HG03196 (cell line): ENCODE measurements at regions not wholly inside any gene's neighbourhood (a gene's known extent, or its start where the extent isn't known, plus 50 kb on each side); places are given as distances from the start of the nearest gene placed in this dataset.
"Not testable (repeated sequence)": the region's sequence is repeated elsewhere in the genome, so short reads cannot be mapped to it uniquely, and the experiment has no call there.

Experiments used
- ATAC-seq: cut with Tn5 transposase; IDR thresholded peaks from one replicate; pipeline ENCODE4 v1.9.1; 2021; ENCODE audit not compliant: unreplicated experiment

DNA sequence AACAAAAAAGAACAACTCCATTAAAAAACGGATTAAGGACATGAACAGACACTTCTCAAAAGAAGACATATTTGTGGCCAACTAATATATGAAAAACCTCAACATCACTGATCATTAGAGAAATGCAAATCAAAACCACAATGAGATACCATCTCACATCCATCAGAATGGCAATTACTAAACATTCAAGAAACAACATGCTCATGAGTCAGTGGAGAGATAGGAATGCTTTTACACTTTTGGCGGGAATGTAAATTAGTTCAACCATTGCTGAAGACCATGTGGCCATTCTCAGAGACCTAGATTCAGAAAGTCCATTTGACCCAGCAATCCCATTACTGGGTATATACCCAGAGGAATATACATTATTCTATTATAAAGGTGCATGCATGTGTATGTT is 1442.6 kb upstream of the B3GALT2 start:
- ATAC-seq, result no peak

DNA sequence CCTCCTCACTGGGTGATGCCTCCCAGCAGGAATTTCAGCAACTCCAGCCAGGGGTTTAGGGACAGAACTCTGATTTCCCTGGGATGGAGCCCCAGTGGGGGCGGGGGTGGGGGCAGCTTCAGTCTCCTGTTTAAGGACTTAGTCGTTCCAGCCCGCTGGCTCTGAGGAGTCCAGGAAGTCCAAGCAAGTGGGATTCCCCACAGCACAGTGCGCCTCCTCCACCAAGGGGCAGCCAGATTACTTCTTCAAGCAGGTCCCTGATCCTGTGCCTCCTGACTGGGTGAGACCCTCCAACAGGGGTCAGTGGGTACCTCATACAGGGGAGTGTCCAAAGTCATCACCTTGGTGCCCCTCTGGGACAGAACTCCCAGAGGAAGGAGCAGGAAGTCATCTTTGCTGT is 1438.4 kb upstream of the B3GALT2 start:
- ATAC-seq, result no peak

- no peak for ATAC-seq
These were observed 1431.7 kb upstream of the B3GALT2 start for GRCh38 chr1:194618101-194618500.

GRCh38 chr1:194617272-194617671 is 1430.9 kb upstream of the B3GALT2 start:
- ATAC-seq, result not testable (repeated sequence)

- no peak for ATAC-seq
These were observed 1430.4 kb upstream of the B3GALT2 start for GRCh38 chr1:194616835-194617234.

DNA sequence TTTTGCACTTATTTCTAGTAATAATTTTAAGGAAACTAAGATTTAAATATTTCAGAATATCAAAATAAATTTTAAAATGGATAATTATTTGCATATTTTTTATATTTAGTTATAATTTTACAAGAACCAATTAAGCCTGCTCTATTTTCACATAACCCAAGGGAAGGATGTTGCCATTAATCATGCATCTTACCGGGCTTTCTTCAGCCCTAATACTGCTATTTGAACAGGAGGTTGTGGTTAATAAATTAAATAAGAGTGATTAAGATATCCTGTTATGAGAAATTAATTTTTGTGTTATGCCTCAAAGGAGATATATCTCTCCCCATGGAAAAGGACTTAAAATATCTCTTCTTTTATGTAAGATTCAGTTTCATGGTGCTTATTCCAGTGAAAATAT is 1415.8 kb upstream of the B3GALT2 start:
- ATAC-seq, result no peak

DNA sequence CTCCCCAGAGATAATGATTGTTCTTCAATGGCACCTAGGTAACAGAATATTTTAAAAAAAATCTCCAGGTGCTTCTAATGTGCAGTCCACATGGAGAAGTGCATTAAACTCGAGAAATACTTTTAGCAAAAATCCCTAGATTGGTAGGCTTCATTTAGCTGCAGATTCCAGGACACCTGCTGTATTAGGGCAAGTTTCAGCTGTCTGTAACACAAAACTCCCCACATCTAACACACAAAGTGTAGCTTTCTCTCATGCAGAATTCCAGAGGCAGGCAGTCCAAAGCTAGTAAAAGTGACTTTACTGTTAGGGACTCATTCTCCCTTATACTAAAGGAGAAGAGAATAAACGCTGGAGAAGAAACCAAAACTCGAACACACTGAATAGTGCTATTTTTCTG is 1414.3 kb upstream of the B3GALT2 start:
- no peak for ATAC-seq

DNA sequence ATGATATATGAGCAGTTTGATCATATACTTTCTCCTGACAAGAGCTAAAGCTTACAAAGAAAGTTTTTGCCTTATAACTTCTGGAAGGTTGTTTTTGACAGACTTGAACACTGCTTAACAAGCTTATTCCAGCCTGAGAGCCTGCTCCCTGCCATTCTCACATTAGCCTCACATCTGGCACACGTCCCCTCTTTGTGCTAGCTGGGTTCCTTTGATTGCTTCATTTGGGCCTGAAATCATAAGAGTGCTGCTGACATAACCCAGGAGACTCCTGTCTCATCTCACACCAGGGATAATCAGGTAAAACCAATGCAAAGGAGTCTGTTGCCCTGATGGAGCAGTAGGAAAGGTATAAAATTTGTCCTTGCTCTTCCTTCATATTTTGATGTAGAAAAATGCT is 1411.7 kb upstream of the B3GALT2 start:
- ATAC-seq, result no peak

DNA sequence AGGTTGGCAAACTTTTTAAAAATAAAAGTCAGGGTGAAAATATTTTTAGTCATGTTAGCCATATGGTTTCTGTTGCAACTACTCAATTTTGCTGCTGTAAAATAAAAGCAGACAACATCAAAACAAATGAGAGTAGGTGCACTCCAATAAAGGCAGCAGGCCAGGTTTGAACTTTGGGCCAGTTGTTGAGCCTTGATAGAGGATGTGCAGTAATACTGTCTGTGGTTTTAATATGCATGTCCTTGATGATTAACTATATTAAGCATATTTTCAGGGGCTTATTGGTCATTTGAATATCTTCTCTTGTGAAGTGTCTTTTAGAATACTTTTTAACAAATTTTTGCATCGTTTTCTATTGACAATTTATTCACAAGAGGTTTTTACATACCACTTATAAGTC is 1399.9 kb upstream of the B3GALT2 start:
- ATAC-seq, result no peak

DNA sequence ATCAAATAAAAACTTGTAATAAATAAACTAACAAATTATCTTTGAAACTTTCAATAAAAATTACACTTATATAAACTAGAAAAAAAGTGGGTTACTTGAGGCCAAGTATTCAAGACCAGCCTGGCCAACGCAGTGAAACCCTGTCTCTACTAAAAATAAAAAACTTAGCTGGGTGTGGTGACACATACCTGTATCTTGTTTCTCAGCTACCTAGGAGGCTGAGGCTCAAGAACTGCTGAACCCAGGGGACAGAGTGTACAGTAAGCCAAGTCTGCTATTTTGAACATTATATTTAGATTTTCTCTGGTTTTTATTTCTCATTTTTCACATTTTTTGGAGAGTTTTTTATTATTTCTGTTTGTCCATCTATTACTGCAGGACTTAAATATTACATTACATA is 1397.6 kb upstream of the B3GALT2 start:
- ATAC-seq, result no peak

DNA sequence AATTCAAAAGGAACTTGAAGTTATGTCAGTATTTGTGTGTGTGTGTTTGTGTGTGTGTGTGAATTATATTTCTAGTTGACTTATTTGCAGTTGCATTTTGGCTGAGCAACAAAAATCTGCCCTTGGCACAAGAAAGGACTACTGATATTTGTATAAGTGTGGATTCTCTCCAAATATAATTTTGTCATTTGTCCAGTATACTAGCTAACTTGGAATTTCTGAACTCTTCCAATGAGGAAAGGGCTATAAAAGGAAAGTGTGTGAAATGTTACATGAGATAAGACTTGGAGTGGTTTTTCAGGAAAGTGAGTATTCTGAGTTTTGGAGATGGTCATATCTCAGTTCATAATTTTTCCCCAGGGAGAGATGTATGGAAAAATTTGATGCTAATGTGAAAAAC is 1384.1 kb upstream of the B3GALT2 start:
- no peak for ATAC-seq

DNA sequence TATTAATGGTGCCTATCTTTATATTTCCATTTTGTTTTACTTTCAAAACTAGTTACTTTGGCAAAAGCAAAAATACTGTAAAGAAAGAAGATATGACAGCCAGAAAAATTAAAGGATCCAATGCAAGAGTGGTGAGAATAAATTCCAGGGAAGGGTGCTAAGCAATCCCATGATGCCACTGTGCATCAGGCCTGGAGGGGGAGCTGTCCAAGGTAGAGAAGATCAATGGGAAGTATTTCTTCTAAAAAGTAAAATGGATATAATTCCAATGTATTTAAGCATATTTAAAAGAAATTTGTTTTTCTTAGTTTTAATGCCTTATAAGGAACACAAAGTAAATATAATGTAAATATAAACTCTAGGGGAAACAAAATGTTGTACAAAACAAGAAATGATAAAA is 1382.2 kb upstream of the B3GALT2 start:
- ATAC-seq, result no peak

DNA sequence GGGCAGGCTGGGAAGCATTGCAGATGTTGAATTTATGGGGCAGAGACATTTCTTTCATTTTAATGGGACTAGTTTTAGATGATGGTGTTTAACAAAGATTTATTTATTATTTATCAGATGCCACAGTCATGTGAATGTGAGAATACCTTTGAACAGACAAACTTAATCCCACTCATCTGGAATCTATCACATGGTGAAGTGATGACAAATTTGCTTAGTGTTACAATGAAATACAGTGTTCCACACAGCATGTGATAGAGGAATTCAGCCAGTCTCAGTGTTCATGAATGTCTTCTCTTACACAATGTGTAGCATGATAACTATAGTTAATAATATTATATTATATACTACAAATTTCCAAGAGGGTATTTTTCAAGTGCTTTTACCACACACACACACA is 1361.7 kb upstream of the B3GALT2 start:
- ATAC-seq, result no peak

DNA sequence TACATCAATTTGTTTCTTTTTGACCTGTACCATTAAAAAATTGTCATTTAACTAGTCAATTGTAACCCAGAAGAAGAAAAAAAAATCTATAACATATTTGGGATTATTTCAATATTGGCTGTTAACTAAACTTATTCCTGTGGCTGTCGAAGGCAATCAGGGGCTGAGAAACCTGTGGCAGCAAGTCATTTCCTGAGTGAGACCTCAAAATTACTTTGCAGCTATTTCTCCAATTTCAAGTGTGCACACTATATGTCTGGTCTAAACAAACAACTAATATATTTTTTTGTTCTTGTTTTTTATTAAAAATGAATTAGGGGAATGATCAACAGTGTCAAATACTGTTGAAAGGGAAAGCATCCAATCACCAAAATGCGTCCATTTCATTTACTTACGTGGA is 1357.6 kb upstream of the B3GALT2 start:
- no peak for ATAC-seq

DNA sequence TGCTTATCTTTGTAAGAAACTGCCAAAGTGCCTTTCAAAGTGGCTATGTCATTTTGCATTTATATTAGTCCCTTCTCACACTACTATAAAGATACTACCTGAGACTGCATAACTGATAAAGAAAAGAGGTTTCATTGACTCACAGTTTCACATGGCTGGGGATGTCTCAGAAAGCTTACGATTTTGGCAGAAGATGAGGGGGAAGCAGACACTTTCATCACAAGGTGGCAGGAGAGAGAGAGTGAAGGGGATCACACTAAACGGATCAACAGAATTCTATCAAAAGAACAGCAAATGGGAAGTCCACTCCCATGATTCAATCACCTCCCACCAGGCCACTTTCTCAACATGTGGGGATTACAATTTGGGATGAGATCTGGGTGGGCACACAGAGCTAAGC is 1352.0 kb upstream of the B3GALT2 start:
- ATAC-seq, result no peak

GRCh38 chr1:194537521-194537920 is 1351.1 kb upstream of the B3GALT2 start:
- ATAC-seq, result no peak

DNA sequence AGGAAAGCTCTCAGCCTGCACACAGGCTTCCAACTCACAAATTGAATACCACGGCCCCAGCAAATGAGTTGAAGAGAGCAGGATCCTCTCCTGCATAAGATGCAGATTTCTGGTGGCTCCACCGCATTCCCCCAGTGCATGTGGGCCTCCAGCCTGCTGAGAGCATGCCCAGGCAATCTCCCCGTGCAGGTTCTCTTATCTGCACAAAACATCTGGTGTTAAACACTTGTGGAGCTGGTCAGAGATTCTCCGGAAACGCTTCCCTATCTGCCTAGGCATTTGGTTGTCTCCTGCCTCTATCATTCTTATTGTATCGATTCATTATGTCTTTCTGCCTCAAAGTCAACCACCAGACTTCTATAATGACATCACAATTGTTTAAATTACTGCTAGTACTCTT is 1349.0 kb upstream of the B3GALT2 start:
- ATAC-seq, result no peak

- no peak for ATAC-seq
These were observed 1348.4 kb upstream of the B3GALT2 start for GRCh38 chr1:194534784-194535183.

- no peak for ATAC-seq
These were observed 1347.2 kb upstream of the B3GALT2 start for GRCh38 chr1:194533641-194534040.

- no peak for ATAC-seq
These were observed 1331.2 kb upstream of the B3GALT2 start for GRCh38 chr1:194517567-194517966.

DNA sequence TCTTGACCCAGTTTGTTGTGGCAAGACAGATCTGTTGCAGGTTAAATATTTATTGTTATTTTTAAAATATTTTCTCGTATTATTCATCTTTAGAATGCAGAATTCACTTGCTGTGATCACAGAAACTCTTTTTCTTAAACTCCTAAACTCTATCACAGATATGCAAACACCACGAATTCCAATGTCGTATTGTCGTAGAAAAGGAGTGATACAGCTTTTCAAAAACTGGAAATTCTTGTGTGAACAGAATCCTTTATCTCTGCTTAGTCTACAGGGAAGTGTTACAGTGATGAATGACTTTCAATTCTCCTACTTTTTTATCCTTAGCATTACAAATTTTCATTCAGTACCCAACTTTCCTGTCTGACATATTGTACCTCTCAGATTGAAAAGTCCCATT is 1329.5 kb upstream of the B3GALT2 start:
- ATAC-seq, result no peak

- no peak for ATAC-seq
These were observed 1326.5 kb upstream of the B3GALT2 start for GRCh38 chr1:194512957-194513356.

- ATAC-seq, result no peak
These were observed 1325.9 kb upstream of the B3GALT2 start for GRCh38 chr1:194512345-194512744.

DNA sequence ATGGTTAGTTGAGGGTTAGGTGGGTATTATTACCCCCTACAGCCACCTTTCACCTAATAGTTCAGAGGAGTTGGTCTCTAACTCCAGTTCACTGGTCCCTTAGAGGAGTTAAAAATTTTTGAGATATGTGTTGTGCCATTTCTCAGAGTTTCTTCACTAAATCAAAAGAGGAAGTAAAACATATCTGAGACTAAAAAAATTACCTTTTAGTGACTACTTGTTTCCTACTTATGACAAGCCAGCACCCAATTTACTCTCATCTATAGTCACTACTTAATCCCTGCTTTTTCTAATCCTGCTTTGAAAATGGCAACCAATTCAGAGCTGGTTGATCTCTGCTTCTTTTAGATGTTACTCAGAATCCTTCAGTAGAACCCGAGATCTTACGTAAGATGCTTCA is 1316.8 kb upstream of the B3GALT2 start:
- no peak for ATAC-seq
